Activated CD8-positive, alpha-beta memory T cell treated with anti-CD3 and anti-CD28 coated beads for 36 hours (primary cell): ENCODE measurements at regions not wholly inside any gene's neighbourhood (a gene's known extent, or its start where the extent isn't known, plus 50 kb on each side); places are given as distances from the start of the nearest gene placed in this dataset.
"Not testable (repeated sequence)": the region's sequence is repeated elsewhere in the genome, so short reads cannot be mapped to it uniquely, and the experiment has no call there.

Experiments
- CTCF ChIA-PET: fragments of 350-600 bp; sonication (Branson Sonifier 250); formaldehyde crosslinking; loops from one replicate; lab custom pipeline; 2021; ENCODE audit warnings: antibody characterized with exemption; lab: Charles Lee
- POLR2A ChIA-PET: fragments of 350-600 bp; sonication (Branson Sonifier 250); formaldehyde crosslinking; loops from one replicate; lab custom pipeline; 2021; ENCODE audit warnings: antibody characterized with exemption; lab: Charles Lee

- POLR2A ChIA-PET, CTCF ChIA-PET: not testable (repeated sequence)
These were observed 473.6 kb downstream of the FAM72C start for GRCh38 chr1:143498059-143498749.

- ChIA-PET POLR2A (no interaction called here), CTCF (no interaction called here)
These were observed 474.4 kb downstream of the FAM72C start for GRCh38 chr1:143497374-143497747.

- POLR2A ChIA-PET, CTCF ChIA-PET: not testable (repeated sequence)
These were observed 475.0 kb downstream of the FAM72C start for GRCh38 chr1:143496526-143497373.
